ENCODE measurements at regions not wholly inside any gene's neighbourhood (a gene's known extent, or its start where the extent isn't known, plus 50 kb on each side); places are given as distances from the start of the nearest gene placed in this dataset.
"Not testable (repeated sequence)": the region's sequence is repeated elsewhere in the genome, so short reads cannot be mapped to it uniquely, and the experiment has no call there.

DNA sequence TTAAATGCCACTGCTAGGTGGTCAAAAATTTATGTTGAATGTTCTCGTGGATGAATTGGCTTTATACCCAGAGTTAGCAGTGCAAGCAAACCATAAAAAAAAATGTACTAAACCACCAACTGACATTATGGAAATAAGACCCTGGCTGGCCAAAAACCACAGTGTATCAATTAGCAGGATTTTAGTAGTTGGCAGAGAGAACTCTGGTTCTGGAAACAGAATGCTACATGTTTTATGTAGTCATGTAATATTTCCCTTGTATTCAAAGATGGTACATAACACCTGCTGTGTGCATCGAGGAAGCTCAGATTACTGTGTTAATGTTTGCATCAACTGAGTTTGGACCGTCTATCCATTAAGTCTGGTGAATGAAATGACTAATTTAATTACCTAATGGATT is 618.5 kb downstream of the CCSER2 start:
- Histone ChIP-seq H3K4me3 (ENCODE audit: low read length) (no peak overlapping the region), H3K4me2 (ENCODE audit: low read length) (no peak overlapping the region), H3K27me3 (ENCODE audit: control insufficient read depth, insufficient read depth, low read length) (no peaks in the 10 kb centered on the region), H3K9me3 (replicated peaks; ENCODE audit: low read length) (peaks cover 6% of the 10 kb centered on the region), H3K36me3 (ENCODE audit: insufficient read depth, low read length) (no peaks in the 10 kb centered on the region), H3K4me1 (ENCODE audit: control insufficient read depth, insufficient read depth, low read length) (no peaks in the 10 kb centered on the region), H3K9ac (ENCODE audit: low read depth, low read length) (no peak overlapping the region)

DNA sequence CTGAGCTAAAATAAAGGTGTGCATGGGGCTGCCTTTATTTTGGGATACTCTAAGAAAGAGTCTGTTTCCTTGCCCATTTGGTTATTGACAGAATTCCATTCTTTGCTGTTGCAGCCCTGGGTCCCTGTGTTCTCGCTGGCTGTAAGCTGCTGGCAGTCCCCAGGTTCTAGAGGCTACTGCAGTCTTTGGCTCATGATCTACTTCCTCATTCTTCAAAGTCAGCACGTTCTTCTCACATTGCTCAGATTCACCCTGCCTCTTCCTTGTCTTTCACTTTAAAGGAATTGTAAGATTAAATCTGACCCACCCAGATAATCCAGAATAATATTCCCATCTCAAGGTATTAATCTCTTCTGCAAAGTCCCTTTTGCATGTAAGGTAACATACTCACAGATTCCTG is 620.3 kb downstream of the CCSER2 start:
- H3K27me3 ChIP-seq (ENCODE audit: control insufficient read depth, insufficient read depth, low read length), result no peaks in the 10 kb centered on the region
- H3K4me3 ChIP-seq (ENCODE audit: low read length), result no peak overlapping the region
- H3K4me2 ChIP-seq (ENCODE audit: low read length), result no peak overlapping the region
- peaks cover 9% of the 10 kb centered on the region for H3K9me3 ChIP-seq (replicated peaks; ENCODE audit: low read length)
- H3K9ac ChIP-seq (ENCODE audit: low read depth, low read length), result no peak overlapping the region
- no peaks in the 10 kb centered on the region for H3K4me1 ChIP-seq (ENCODE audit: control insufficient read depth, insufficient read depth, low read length)
- H3K36me3 ChIP-seq (ENCODE audit: insufficient read depth, low read length), result no peaks in the 10 kb centered on the region

DNA sequence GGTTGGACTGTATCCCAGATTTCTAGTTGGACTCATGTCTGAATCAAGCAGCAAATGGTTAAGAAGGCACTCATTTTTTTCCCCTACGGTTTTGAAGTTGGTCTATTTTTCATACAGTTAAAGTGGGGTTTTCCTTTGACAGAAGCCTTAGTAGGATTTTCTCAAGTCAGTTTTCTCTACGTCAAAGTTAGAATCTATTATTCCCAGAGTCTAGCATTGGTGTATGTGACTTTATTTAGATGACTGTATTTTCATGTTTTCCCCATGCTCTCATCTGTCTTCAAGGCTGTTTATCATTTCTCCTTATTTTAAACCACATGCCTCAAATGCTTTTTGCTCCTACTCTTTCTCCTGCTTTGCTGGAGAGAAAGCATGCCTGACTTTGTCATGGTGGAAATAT is 623.2 kb downstream of the CCSER2 start:
- Histone ChIP-seq H3K4me2 (ENCODE audit: low read length) (no peak overlapping the region), H3K9ac (ENCODE audit: low read depth, low read length) (no peak overlapping the region), H3K4me3 (ENCODE audit: low read length) (no peak overlapping the region), H3K4me1 (ENCODE audit: control insufficient read depth, insufficient read depth, low read length) (no peaks in the 10 kb centered on the region), H3K36me3 (ENCODE audit: insufficient read depth, low read length) (no peaks in the 10 kb centered on the region), H3K9me3 (replicated peaks; ENCODE audit: low read length) (peaks cover 4% of the 10 kb centered on the region), H3K27me3 (ENCODE audit: control insufficient read depth, insufficient read depth, low read length) (no peaks in the 10 kb centered on the region)

DNA sequence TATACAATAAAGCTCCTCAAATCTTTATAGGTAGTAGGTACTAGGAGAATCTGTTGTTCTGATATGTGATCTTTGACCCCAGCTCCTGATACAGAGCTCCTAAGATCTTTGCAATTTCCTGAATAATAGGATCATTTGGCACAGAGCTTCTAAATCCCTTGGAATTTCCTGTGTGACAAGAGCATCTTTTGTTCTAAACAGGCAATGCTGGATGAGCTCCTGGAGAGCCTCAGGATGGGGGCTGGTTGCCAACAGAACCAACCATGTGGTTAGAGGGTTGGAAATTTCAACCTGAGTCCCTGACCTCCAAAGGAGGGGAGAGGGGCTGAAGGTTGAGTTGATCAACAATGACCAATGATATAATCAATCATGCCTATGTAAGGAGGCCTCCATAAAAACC is 629.0 kb downstream of the CCSER2 start:
- no peak overlapping the region for H3K9ac ChIP-seq (ENCODE audit: low read depth, low read length)
- no peaks in the 10 kb centered on the region for H3K4me1 ChIP-seq (ENCODE audit: control insufficient read depth, insufficient read depth, low read length)
- no peaks in the 10 kb centered on the region for H3K27me3 ChIP-seq (ENCODE audit: control insufficient read depth, insufficient read depth, low read length)
- H3K4me3 ChIP-seq (ENCODE audit: low read length), result no peak overlapping the region
- peaks cover 14% of the 10 kb centered on the region for H3K9me3 ChIP-seq (replicated peaks; ENCODE audit: low read length)
- no peak overlapping the region for H3K4me2 ChIP-seq (ENCODE audit: low read length)
- H3K36me3 ChIP-seq (ENCODE audit: insufficient read depth, low read length), result no peaks in the 10 kb centered on the region

DNA sequence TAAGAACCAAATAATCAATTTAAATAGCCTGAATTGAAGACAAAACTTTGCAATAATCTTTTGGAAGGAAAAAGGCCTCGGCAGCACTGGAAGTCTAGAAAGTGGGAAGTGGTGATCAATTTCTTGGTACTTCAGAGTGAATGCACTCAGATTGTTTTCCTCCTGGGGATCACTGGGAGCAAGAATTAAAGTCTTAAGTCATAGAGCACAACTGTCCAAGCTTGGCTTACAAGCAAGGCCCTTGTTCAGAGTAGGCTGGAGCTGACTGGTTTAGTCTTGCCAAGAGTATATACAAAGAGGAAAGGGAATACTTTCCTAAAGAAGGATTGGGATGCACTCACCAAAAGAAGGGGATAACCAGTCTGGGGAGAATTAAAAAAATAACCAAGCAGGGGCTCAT is 637.1 kb downstream of the CCSER2 start:
- H3K9ac ChIP-seq (ENCODE audit: low read depth, low read length), result no peak overlapping the region
- H3K9me3 ChIP-seq (replicated peaks; ENCODE audit: low read length), result no peaks in the 10 kb centered on the region
- H3K27me3 ChIP-seq (ENCODE audit: control insufficient read depth, insufficient read depth, low read length), result no peaks in the 10 kb centered on the region
- no peak overlapping the region for H3K4me3 ChIP-seq (ENCODE audit: low read length)
- H3K4me2 ChIP-seq (ENCODE audit: low read length), result no peak overlapping the region
- H3K36me3 ChIP-seq (ENCODE audit: insufficient read depth, low read length), result no peaks in the 10 kb centered on the region
- no peaks in the 10 kb centered on the region for H3K4me1 ChIP-seq (ENCODE audit: control insufficient read depth, insufficient read depth, low read length)

DNA sequence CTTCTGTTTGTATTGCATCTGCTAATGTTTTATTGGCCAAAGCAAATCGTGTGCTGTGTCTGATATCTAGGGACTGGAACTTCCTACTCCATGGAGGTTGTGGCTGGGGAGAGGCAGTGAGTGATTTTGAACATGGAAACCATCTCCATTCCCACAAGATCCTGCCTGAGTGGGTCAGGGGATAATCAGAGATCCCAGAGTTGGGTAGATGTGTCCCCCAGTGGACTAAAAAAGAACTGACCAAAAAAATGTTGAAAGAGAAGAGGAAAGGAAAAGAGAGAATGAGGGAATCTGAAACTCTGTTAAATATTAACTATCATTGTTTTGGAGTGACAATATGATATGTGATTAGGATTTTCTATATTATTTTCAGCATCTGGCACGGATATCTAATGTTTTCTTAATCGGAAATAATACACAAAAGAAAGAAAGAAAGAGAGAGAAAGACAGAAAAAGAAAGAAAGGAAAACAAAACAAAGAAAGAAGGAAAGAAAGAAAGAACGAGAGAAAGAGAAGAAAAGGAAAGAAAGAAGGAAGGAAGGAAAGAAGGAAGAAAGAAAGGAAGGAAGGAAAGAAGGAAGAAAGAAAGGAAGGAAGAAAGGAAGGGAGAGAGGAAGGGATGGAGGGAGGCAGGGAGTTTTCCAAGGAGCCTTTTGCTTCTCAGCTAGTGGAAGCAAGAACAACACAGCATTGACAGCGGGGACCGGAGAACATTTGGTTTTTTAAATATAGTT is 638.5 kb downstream of the CCSER2 start:
- Histone ChIP-seq H3K4me1 (ENCODE audit: control insufficient read depth, insufficient read depth, low read length) (no peaks in the 10 kb centered on the region), H3K9me3 (replicated peaks; ENCODE audit: low read length) (no peaks in the 10 kb centered on the region), H3K4me2 (ENCODE audit: low read length) (no peak overlapping the region), H3K36me3 (ENCODE audit: insufficient read depth, low read length) (no peaks in the 10 kb centered on the region), H3K9ac (ENCODE audit: low read depth, low read length) (no peak overlapping the region), H3K4me3 (ENCODE audit: low read length) (no peak overlapping the region), H3K27me3 (ENCODE audit: control insufficient read depth, insufficient read depth, low read length) (no peaks in the 10 kb centered on the region)

DNA sequence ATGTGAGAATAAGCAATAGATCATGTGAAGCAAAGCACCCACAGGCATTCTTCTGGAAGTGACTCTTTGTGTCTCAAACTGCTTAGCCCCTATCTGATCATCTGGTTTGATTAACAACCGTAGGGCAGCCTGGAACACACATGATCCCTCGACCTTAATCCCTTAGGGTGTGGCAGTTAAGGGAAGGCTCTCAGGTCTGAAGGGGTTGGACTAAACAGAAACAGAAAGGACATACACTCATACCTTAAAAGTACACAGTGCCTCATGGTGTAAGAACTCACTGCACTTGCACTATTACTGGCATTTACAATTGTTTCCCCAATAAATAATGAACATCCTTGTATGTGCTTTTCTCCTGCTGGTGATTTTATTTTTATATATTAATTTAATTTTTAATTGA is 640.9 kb downstream of the CCSER2 start:
- not testable (repeated sequence) for H3K4me3 ChIP-seq (ENCODE audit: low read length); H3K9me3 ChIP-seq (replicated peaks; ENCODE audit: low read length); H3K4me1 ChIP-seq (ENCODE audit: control insufficient read depth, insufficient read depth, low read length); H3K27me3 ChIP-seq (ENCODE audit: control insufficient read depth, insufficient read depth, low read length); H3K36me3 ChIP-seq (ENCODE audit: insufficient read depth, low read length); H3K9ac ChIP-seq (ENCODE audit: low read depth, low read length); H3K4me2 ChIP-seq (ENCODE audit: low read length)

DNA sequence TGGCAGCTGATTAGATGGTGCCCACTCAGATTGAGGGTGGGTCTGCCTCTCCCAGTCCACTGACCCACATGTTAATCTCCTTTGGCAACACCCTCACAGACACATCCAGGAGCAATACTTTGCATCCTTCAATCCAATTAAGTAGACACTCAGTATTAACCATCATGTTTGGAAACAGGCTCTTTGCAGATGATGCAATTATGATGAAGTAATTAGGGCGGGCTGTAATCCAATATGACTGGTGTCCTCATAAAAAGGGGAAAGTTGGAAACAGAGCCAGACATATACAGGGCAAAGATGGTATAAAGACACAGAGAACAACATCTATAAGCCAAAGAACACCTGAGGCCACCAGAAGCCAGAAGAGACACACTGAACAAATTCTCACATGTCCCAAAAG is 658.6 kb downstream of the CCSER2 start:
- no peak overlapping the region for H3K9ac ChIP-seq (ENCODE audit: low read depth, low read length)
- no peaks in the 10 kb centered on the region for H3K4me1 ChIP-seq (ENCODE audit: control insufficient read depth, insufficient read depth, low read length)
- no peaks in the 10 kb centered on the region for H3K9me3 ChIP-seq (replicated peaks; ENCODE audit: low read length)
- H3K4me2 ChIP-seq (ENCODE audit: low read length), result no peak overlapping the region
- no peaks in the 10 kb centered on the region for H3K27me3 ChIP-seq (ENCODE audit: control insufficient read depth, insufficient read depth, low read length)
- no peak overlapping the region for H3K4me3 ChIP-seq (ENCODE audit: low read length)
- no peaks in the 10 kb centered on the region for H3K36me3 ChIP-seq (ENCODE audit: insufficient read depth, low read length)

DNA sequence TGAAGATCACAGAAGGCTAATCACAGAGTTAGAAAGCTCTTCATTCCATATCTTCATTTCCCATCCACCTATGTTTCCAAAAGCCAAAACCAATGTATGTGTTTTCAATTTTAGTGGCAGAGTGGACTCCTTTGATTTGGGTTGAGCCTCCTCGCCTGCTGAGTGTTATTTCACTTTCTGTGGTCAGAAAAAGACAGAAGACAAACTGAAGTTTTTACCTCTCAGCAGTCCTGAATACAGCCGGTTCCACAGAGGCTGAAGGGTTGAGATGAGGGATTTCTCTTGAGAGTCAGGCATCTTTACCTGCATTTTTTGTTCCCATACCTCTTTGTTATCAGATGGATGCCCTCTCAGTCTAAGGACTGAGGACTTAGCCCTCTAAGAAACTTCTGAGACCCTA is 659.6 kb downstream of the CCSER2 start:
- Histone ChIP-seq H3K4me3 (ENCODE audit: low read length) (no peak overlapping the region), H3K4me2 (ENCODE audit: low read length) (no peak overlapping the region), H3K27me3 (ENCODE audit: control insufficient read depth, insufficient read depth, low read length) (no peaks in the 10 kb centered on the region), H3K36me3 (ENCODE audit: insufficient read depth, low read length) (no peaks in the 10 kb centered on the region), H3K9me3 (replicated peaks; ENCODE audit: low read length) (no peaks in the 10 kb centered on the region), H3K9ac (ENCODE audit: low read depth, low read length) (no peak overlapping the region), H3K4me1 (ENCODE audit: control insufficient read depth, insufficient read depth, low read length) (no peaks in the 10 kb centered on the region)

DNA sequence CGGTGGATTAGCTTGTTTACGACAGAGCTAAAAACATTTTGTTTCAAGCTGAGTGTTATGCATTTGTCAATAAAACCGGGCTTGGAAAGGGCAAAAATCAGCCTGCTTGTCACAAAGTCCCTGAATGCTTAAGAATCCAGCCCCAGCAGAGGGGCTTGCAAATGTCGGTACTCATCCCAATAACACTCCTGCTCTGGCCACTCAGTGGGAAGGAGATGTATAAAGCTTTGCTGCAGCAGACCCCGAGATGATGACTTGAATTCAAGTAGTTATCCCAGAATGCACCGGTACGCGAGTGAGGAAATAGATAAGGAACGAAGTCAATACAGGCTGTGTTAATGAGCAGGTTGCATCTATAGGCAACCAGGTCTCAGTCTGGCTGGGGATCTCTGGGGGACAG is 662.3 kb downstream of the CCSER2 start:
- Histone ChIP-seq H3K4me2 (ENCODE audit: low read length) (no peak overlapping the region), H3K9ac (ENCODE audit: low read depth, low read length) (no peak overlapping the region), H3K4me3 (ENCODE audit: low read length) (no peak overlapping the region), H3K9me3 (replicated peaks; ENCODE audit: low read length) (no peaks in the 10 kb centered on the region), H3K36me3 (ENCODE audit: insufficient read depth, low read length) (no peaks in the 10 kb centered on the region), H3K4me1 (ENCODE audit: control insufficient read depth, insufficient read depth, low read length) (no peaks in the 10 kb centered on the region), H3K27me3 (ENCODE audit: control insufficient read depth, insufficient read depth, low read length) (no peaks in the 10 kb centered on the region)

DNA sequence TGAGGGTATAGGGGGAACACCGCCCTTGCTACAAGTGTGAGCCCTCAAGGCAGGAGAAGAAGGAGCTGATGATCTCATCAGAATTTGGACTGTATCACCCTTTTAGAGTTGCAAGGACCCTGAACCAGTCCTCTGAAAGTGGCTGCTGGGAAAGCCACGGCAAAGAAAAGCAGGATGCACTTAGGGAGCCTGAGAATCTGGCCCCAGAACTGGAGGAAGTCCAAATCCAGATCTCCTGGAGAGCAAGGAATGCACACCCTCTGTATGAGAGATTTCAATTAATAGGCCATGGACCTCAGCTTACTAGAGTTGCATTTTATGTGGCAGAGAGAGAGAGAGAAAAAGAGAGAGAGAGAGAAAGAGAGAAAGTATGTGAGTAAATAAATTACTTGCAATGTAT is 662.9 kb downstream of the CCSER2 start:
- H3K9me3 ChIP-seq (replicated peaks; ENCODE audit: low read length), result no peaks in the 10 kb centered on the region
- no peaks in the 10 kb centered on the region for H3K36me3 ChIP-seq (ENCODE audit: insufficient read depth, low read length)
- H3K4me2 ChIP-seq (ENCODE audit: low read length), result no peak overlapping the region
- no peaks in the 10 kb centered on the region for H3K27me3 ChIP-seq (ENCODE audit: control insufficient read depth, insufficient read depth, low read length)
- no peak overlapping the region for H3K9ac ChIP-seq (ENCODE audit: low read depth, low read length)
- no peaks in the 10 kb centered on the region for H3K4me1 ChIP-seq (ENCODE audit: control insufficient read depth, insufficient read depth, low read length)
- H3K4me3 ChIP-seq (ENCODE audit: low read length), result no peak overlapping the region

DNA sequence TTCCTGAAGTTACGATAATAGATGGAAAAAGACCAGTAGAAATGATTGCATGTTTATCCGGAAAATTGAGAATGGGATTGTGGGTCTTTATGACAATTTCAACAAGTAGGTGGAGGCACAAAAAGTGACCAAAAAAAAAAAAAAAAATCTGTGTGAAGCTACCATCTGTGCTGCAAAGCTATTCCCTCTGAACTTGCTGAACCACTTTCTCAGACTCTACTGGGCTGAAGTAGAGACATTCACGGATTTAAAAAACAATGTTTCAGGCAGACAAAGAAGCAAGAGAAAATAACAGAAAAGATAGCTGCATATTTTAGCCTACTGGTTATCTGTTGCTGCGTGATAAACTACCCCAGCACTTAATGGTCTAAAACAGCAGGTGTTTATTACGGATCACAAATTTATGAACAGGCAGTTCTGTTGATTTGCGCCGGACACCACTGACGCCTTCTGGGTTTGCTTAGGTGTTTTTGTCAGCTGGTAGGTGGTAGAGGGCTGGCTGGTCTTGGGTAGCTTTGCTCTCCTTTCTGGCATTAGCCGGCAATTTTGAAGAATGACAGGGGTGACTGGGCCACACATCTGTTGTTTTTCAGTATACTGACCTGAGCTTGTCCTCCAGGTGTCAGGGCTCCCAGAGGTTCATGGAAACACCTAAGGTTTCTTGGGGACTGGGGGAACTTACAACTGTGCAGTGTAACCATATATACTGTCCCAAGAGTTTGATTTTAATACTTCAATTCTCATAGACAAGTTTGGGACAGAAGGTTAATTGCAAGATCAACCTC is 665.1 kb downstream of the CCSER2 start:
- H3K9ac ChIP-seq (ENCODE audit: low read depth, low read length), result no peak overlapping the region
- no peak overlapping the region for H3K4me2 ChIP-seq (ENCODE audit: low read length)
- H3K4me1 ChIP-seq (ENCODE audit: control insufficient read depth, insufficient read depth, low read length), result no peaks in the 10 kb centered on the region
- H3K27me3 ChIP-seq (ENCODE audit: control insufficient read depth, insufficient read depth, low read length), result no peaks in the 10 kb centered on the region
- no peaks in the 10 kb centered on the region for H3K36me3 ChIP-seq (ENCODE audit: insufficient read depth, low read length)
- H3K9me3 ChIP-seq (replicated peaks; ENCODE audit: low read length), result peaks cover 2% of the 10 kb centered on the region
- H3K4me3 ChIP-seq (ENCODE audit: low read length), result no peak overlapping the region
